HG02884 (cell line): ENCODE measurements at regions not wholly inside any gene's neighbourhood (a gene's known extent, or its start where the extent isn't known, plus 50 kb on each side); places are given as distances from the start of the nearest gene placed in this dataset.
"Not testable (repeated sequence)": the region's sequence is repeated elsewhere in the genome, so short reads cannot be mapped to it uniquely, and the experiment has no call there.

Source experiments
- ATAC-seq: cut with Tn5 transposase; IDR thresholded peaks from one replicate; pipeline ENCODE4 v1.9.1; 2021; ENCODE audit warnings: mild to moderate bottlenecking, moderate library complexity; ENCODE audit not compliant: unreplicated experiment

GRCh38 chr9:107594908-107595530, 105.5 kb upstream of the KLF4 start:
- no peak for ATAC-seq

- ATAC-seq = no peak
Observed at GRCh38 chr9:107593224-107593870, 103.8 kb upstream of the KLF4 start.

- ATAC-seq = no peak
Observed at GRCh38 chr9:107592424-107592823, 102.9 kb upstream of the KLF4 start.

- ATAC-seq = no peak
Observed at GRCh38 chr9:107591781-107592180, 102.2 kb upstream of the KLF4 start.

GRCh38 chr9:107588393-107588792, 98.8 kb upstream of the KLF4 start:
- no peak for ATAC-seq

- ATAC-seq = no peak
Observed at GRCh38 chr9:107587191-107587963, 97.8 kb upstream of the KLF4 start.

GRCh38 chr9:107586493-107586892, 96.9 kb upstream of the KLF4 start:
- ATAC-seq = no peak

GRCh38 chr9:107585465-107585864, 95.9 kb upstream of the KLF4 start:
- ATAC-seq = no peak

- no peak for ATAC-seq
Observed at GRCh38 chr9:107584944-107585343, 95.4 kb upstream of the KLF4 start.

GRCh38 chr9:107584186-107584585, 94.6 kb upstream of the KLF4 start:
- ATAC-seq = no peak

- ATAC-seq = no peak
Observed at GRCh38 chr9:107577140-107577776, 87.7 kb upstream of the KLF4 start.

- no peak for ATAC-seq
Observed at GRCh38 chr9:107571148-107571547, 81.6 kb upstream of the KLF4 start.

GRCh38 chr9:107569174-107569573, 79.6 kb upstream of the KLF4 start:
- no peak for ATAC-seq

GRCh38 chr9:107568406-107568805, 78.8 kb upstream of the KLF4 start:
- not testable (repeated sequence) for ATAC-seq

GRCh38 chr9:107567462-107567861, 77.9 kb upstream of the KLF4 start:
- no peak for ATAC-seq

- no peak for ATAC-seq
Observed at GRCh38 chr9:107566611-107567061, 77.1 kb upstream of the KLF4 start.

GRCh38 chr9:107562798-107563197, 73.2 kb upstream of the KLF4 start:
- ATAC-seq = no peak

- no peak for ATAC-seq
Observed at GRCh38 chr9:107559494-107560086, 70.0 kb upstream of the KLF4 start.

- ATAC-seq = no peak
Observed at GRCh38 chr9:107557236-107557990, 67.8 kb upstream of the KLF4 start.

- ATAC-seq = no peak
Observed at GRCh38 chr9:107554636-107555035, 65.1 kb upstream of the KLF4 start.
